ENCODE measurements at regions not wholly inside any gene's neighbourhood (a gene's known extent, or its start where the extent isn't known, plus 50 kb on each side); places are given as distances from the start of the nearest gene placed in this dataset.

GRCh38 chr2:120856421-120856862, 120.8 kb downstream of the GLI2 start:
- Mint-ChIP-seq H3K27ac (no peak overlapping the region), H3K4me3 (no peak overlapping the region), H3K36me3 (no peaks in the 10 kb centered on the region), H3K9me3 (ENCODE audit: low read depth) (no peaks in the 10 kb centered on the region), H3K4me1 (no peaks in the 10 kb centered on the region), H3K27me3 (no peaks in the 10 kb centered on the region)
- ATAC-seq (no peak), DNase-seq (no peak)
- CTCF ChIA-PET: no interaction called here

GRCh38 chr2:120857422-120857821, 121.8 kb downstream of the GLI2 start:
- H3K36me3 Mint-ChIP-seq: no peaks in the 10 kb centered on the region
- ATAC-seq (no peak), DNase-seq (no peak)
- CTCF ChIA-PET: no interaction called here
- no peak overlapping the region for H3K4me3 Mint-ChIP-seq
- no peak overlapping the region for H3K27ac Mint-ChIP-seq
- H3K4me1 Mint-ChIP-seq: no peaks in the 10 kb centered on the region
- no peaks in the 10 kb centered on the region for H3K9me3 Mint-ChIP-seq (ENCODE audit: low read depth)
- no peaks in the 10 kb centered on the region for H3K27me3 Mint-ChIP-seq

GRCh38 chr2:120857931-120858330, 122.3 kb downstream of the GLI2 start:
- no peak overlapping the region for H3K27ac Mint-ChIP-seq
- no peak for DNase-seq
- CTCF ChIA-PET: no interaction called here
- H3K27me3 Mint-ChIP-seq: no peaks in the 10 kb centered on the region
- no peaks in the 10 kb centered on the region for H3K36me3 Mint-ChIP-seq
- H3K4me3 Mint-ChIP-seq: no peak overlapping the region
- H3K9me3 Mint-ChIP-seq (ENCODE audit: low read depth): no peaks in the 10 kb centered on the region
- H3K4me1 Mint-ChIP-seq: no peaks in the 10 kb centered on the region
- no peak for ATAC-seq

GRCh38 chr2:120858361-120859106, 122.9 kb downstream of the GLI2 start:
- CTCF ChIA-PET: no interaction called here
- no peaks in the 10 kb centered on the region for H3K4me1 Mint-ChIP-seq
- H3K4me3 Mint-ChIP-seq: no peak overlapping the region
- H3K27me3 Mint-ChIP-seq: no peaks in the 10 kb centered on the region
- ATAC-seq (no peak), DNase-seq (no peak)
- no peaks in the 10 kb centered on the region for H3K9me3 Mint-ChIP-seq (ENCODE audit: low read depth)
- no peaks in the 10 kb centered on the region for H3K36me3 Mint-ChIP-seq
- no peak overlapping the region for H3K27ac Mint-ChIP-seq

GRCh38 chr2:120859128-120859527, 123.5 kb downstream of the GLI2 start:
- H3K27me3 Mint-ChIP-seq: no peaks in the 10 kb centered on the region
- no peak overlapping the region for H3K27ac Mint-ChIP-seq
- no peak overlapping the region for H3K4me3 Mint-ChIP-seq
- H3K36me3 Mint-ChIP-seq: no peaks in the 10 kb centered on the region
- CTCF ChIA-PET: no interaction called here
- DNase-seq (no peak), ATAC-seq (no peak)
- H3K4me1 Mint-ChIP-seq: no peaks in the 10 kb centered on the region
- no peaks in the 10 kb centered on the region for H3K9me3 Mint-ChIP-seq (ENCODE audit: low read depth)

GRCh38 chr2:120859814-120860578, 124.3 kb downstream of the GLI2 start:
- ATAC-seq (no peak), DNase-seq (no peak)
- no peaks in the 10 kb centered on the region for H3K4me1 Mint-ChIP-seq
- no peak overlapping the region for H3K27ac Mint-ChIP-seq
- H3K9me3 Mint-ChIP-seq (ENCODE audit: low read depth): no peaks in the 10 kb centered on the region
- no peaks in the 10 kb centered on the region for H3K27me3 Mint-ChIP-seq
- no peaks in the 10 kb centered on the region for H3K36me3 Mint-ChIP-seq
- H3K4me3 Mint-ChIP-seq: no peak overlapping the region
- CTCF ChIA-PET: no interaction called here

- ATAC-seq (no peak), DNase-seq (no peak)
- CTCF ChIA-PET: no interaction called here
- no peak overlapping the region for H3K4me3 Mint-ChIP-seq
- H3K27me3 Mint-ChIP-seq: no peaks in the 10 kb centered on the region
- no peak overlapping the region for H3K27ac Mint-ChIP-seq
- no peaks in the 10 kb centered on the region for H3K9me3 Mint-ChIP-seq (ENCODE audit: low read depth)
- no peaks in the 10 kb centered on the region for H3K4me1 Mint-ChIP-seq
- no peaks in the 10 kb centered on the region for H3K36me3 Mint-ChIP-seq
Observed at GRCh38 chr2:120860579-120860922, 124.9 kb downstream of the GLI2 start.

- DNase-seq (no peak), ATAC-seq (no peak)
- Mint-ChIP-seq H3K36me3 (no peaks in the 10 kb centered on the region), H3K27ac (no peak overlapping the region), H3K9me3 (ENCODE audit: low read depth) (no peaks in the 10 kb centered on the region), H3K4me1 (no peaks in the 10 kb centered on the region), H3K4me3 (no peak overlapping the region), H3K27me3 (peaks cover 4% of the 10 kb centered on the region)
- CTCF ChIA-PET: no interaction called here
Observed at GRCh38 chr2:120861191-120861575, 125.5 kb downstream of the GLI2 start.

GRCh38 chr2:120861576-120862191, 126.0 kb downstream of the GLI2 start:
- Mint-ChIP-seq H3K9me3 (ENCODE audit: low read depth) (no peaks in the 10 kb centered on the region), H3K27me3 (peaks cover 9% of the 10 kb centered on the region), H3K4me3 (no peak overlapping the region), H3K27ac (no peak overlapping the region), H3K36me3 (no peaks in the 10 kb centered on the region), H3K4me1 (no peaks in the 10 kb centered on the region)
- CTCF ChIA-PET: no interaction called here
- no peak for ATAC-seq
- DNase-seq: no peak

GRCh38 chr2:120862201-120863060, 126.8 kb downstream of the GLI2 start:
- Mint-ChIP-seq H3K9me3 (ENCODE audit: low read depth) (no peaks in the 10 kb centered on the region), H3K4me1 (no peaks in the 10 kb centered on the region), H3K36me3 (no peaks in the 10 kb centered on the region), H3K4me3 (no peak overlapping the region), H3K27me3 (peaks cover 15% of the 10 kb centered on the region), H3K27ac (no peak overlapping the region)
- no peak for ATAC-seq
- DNase-seq: no peak
- CTCF ChIA-PET: no interaction called here

- Mint-ChIP-seq H3K27me3 (peaks cover 22% of the 10 kb centered on the region), H3K4me3 (no peak overlapping the region), H3K9me3 (ENCODE audit: low read depth) (no peaks in the 10 kb centered on the region), H3K36me3 (no peaks in the 10 kb centered on the region), H3K27ac (no peak overlapping the region), H3K4me1 (no peaks in the 10 kb centered on the region)
- CTCF ChIA-PET: no interaction called here
- ATAC-seq: no peak
- DNase-seq: no peak
Observed at GRCh38 chr2:120863146-120863545, 127.5 kb downstream of the GLI2 start.

GRCh38 chr2:120863661-120864320, 128.1 kb downstream of the GLI2 start:
- Mint-ChIP-seq H3K27me3 (peaks cover 29% of the 10 kb centered on the region), H3K4me3 (no peak overlapping the region), H3K9me3 (ENCODE audit: low read depth) (no peaks in the 10 kb centered on the region), H3K4me1 (no peaks in the 10 kb centered on the region), H3K36me3 (no peaks in the 10 kb centered on the region), H3K27ac (no peak overlapping the region)
- no peak for ATAC-seq
- CTCF ChIA-PET: no interaction called here
- no peak for DNase-seq

- CTCF ChIA-PET: no interaction called here
- Mint-ChIP-seq H3K4me1 (no peaks in the 10 kb centered on the region), H3K4me3 (no peak overlapping the region), H3K27me3 (peaks cover 37% of the 10 kb centered on the region), H3K9me3 (ENCODE audit: low read depth) (no peaks in the 10 kb centered on the region), H3K36me3 (no peaks in the 10 kb centered on the region), H3K27ac (no peak overlapping the region)
- DNase-seq (no peak), ATAC-seq (no peak)
Observed at GRCh38 chr2:120864981-120865380, 129.3 kb downstream of the GLI2 start.
